C4-2B (cell line): ENCODE measurements at regions not wholly inside any gene's neighbourhood (a gene's known extent, or its start where the extent isn't known, plus 50 kb on each side); places are given as distances from the start of the nearest gene placed in this dataset.

Experiments
- CTCF ChIP-seq: fragments of 450-650 bp; conservative IDR thresholded peaks from 2 replicates; pipeline ENCODE4 v1.5.1; 2017; ENCODE audit warnings: mild to moderate bottlenecking
- ZFX ChIP-seq: fragments of 450-650 bp; IDR thresholded peaks from 2 replicates; pipeline ENCODE4 v1.6.1; 2017

GRCh38 chr15:70523616-70524015, 239.7 kb downstream of the UACA start:
- TF ChIP-seq CTCF (no peak), ZFX (no peak)
